IMR-90 (cell line): ENCODE measurements at regions not wholly inside any gene's neighbourhood (a gene's known extent, or its start where the extent isn't known, plus 50 kb on each side); places are given as distances from the start of the nearest gene placed in this dataset.

Experiments
- ATAC-seq: fragments of 200-7000 bp; cut with Tn5 transposase; 2 replicates; pipeline ENCODE4 v1.9.1; 2020; ENCODE audit warnings: low read depth, mild to moderate bottlenecking, moderate library complexity
- BruUV-seq: library from RNA; stranded (reverse); fragments of 400-500 nt; replicated peaks from 2 replicates; lab custom pipeline; 2021; lab: Mats Ljungman, UMichigan
- CTCF ChIA-PET: fragments of 300-600 bp; formaldehyde crosslinking; extraction: SDS; loops from one replicate; lab custom pipeline; 2021; ENCODE audit warnings: antibody characterized with exemption; lab: Yijun Ruan, JAX
- POLR2A ChIA-PET: fragments of 300-600 bp; sonication (Branson Sonifier 250); formaldehyde crosslinking; loops from one replicate; lab custom pipeline; 2022; ENCODE audit warnings: antibody characterized with exemption; ENCODE audit not compliant: unreplicated experiment; lab: Charles Lee
- DNase-seq: peaks from one replicate; pipeline ENCODE4 v3.0.0; 2013
- H2AFZ ChIP-seq: replicated peaks from 2 replicates; pipeline ENCODE3; 2013; ENCODE audit warnings: low read length, mild to moderate bottlenecking; ENCODE audit not compliant: poor library complexity
- H2AK5ac ChIP-seq: 2 replicates; pipeline ENCODE4 v1.6.1; 2013; ENCODE audit warnings: low read depth, low read length, inconsistent platforms
- H2AK9ac ChIP-seq: replicated peaks from 2 replicates; pipeline ENCODE3; 2013; ENCODE audit warnings: mild to moderate bottlenecking, low read depth, low read length, moderate library complexity; ENCODE audit not compliant: poor library complexity
- H2BK120ac ChIP-seq: 2 replicates; pipeline ENCODE4 v1.6.1; 2013; ENCODE audit warnings: low read depth, low read length, inconsistent platforms
- H2BK15ac ChIP-seq: 3 replicates; pipeline ENCODE4 v1.6.1; 2013; ENCODE audit warnings: low read depth, low read length, inconsistent platforms
- H2BK20ac ChIP-seq: 2 replicates; pipeline ENCODE4 v1.6.1; 2013; ENCODE audit warnings: low read depth, mild to moderate bottlenecking, inconsistent platforms, low read length, moderate library complexity
- H2BK5ac ChIP-seq: 2 replicates; pipeline ENCODE4 v1.6.1; 2013; ENCODE audit warnings: mild to moderate bottlenecking, low read depth, low read length, inconsistent platforms; ENCODE audit not compliant: poor library complexity, severe bottlenecking
- H3K14ac ChIP-seq: replicated peaks from 2 replicates; pipeline ENCODE4 v1.6.1; 2013; ENCODE audit warnings: low read depth, low read length, inconsistent platforms
- H3K18ac ChIP-seq: 2 replicates; pipeline ENCODE4 v1.6.1; 2013; ENCODE audit warnings: low read depth, low read length, control low read depth
- H3K23ac ChIP-seq: 2 replicates; pipeline ENCODE4 v1.6.1; 2013; ENCODE audit warnings: low read depth, low read length, inconsistent platforms
- H3K27ac ChIP-seq: 2 replicates; pipeline ENCODE4 v1.5.1; 2013; ENCODE audit warnings: mild to moderate bottlenecking, control low read depth, low read length; ENCODE audit not compliant: insufficient read depth
- H3K27me3 ChIP-seq: 2 replicates; pipeline ENCODE4 v1.6.1; 2013; ENCODE audit warnings: low read length; ENCODE audit not compliant: control insufficient read depth, insufficient read depth
- H3K36me3 ChIP-seq: 2 replicates; pipeline ENCODE4 v1.6.1; 2013; ENCODE audit warnings: low read length, mixed read lengths; ENCODE audit not compliant: control insufficient read depth, insufficient read depth
- H3K4ac ChIP-seq: 2 replicates; pipeline ENCODE4 v1.6.1; 2013; ENCODE audit warnings: low read depth, low read length, inconsistent platforms
- H3K4me1 ChIP-seq: 2 replicates; pipeline ENCODE4 v1.6.1; 2013; ENCODE audit warnings: low read length, mixed read lengths; ENCODE audit not compliant: control insufficient read depth, insufficient read depth
- H3K4me2 ChIP-seq: 2 replicates; pipeline ENCODE4 v1.6.1; 2013; ENCODE audit warnings: low read depth, mild to moderate bottlenecking, control low read depth, low read length, moderate library complexity
- H3K4me3 ChIP-seq: 2 replicates; pipeline ENCODE4 v1.5.1; 2013; ENCODE audit warnings: low read depth, mild to moderate bottlenecking, control low read depth, low read length, moderate library complexity; ENCODE audit not compliant: insufficient read depth
- H3K56ac ChIP-seq: 2 replicates; pipeline ENCODE4 v1.6.1; 2013; ENCODE audit warnings: low read length, inconsistent platforms; ENCODE audit not compliant: insufficient read depth; ENCODE audit errors: extremely low read depth
- H3K79me1 ChIP-seq, 2 experiments: 2 replicates each; pipeline ENCODE4 v1.6.1; 2013; ENCODE audit warnings: low read length in 2 of 2, inconsistent platforms in 1 of 2, low read depth in 1 of 2
- H3K9ac ChIP-seq: 2 replicates; pipeline ENCODE4 v1.6.1; 2013; ENCODE audit warnings: low read depth, low read length, control low read depth
- H3K9me1 ChIP-seq: 2 replicates; pipeline ENCODE4 v1.6.1; 2013; ENCODE audit warnings: low read length, inconsistent platforms; ENCODE audit not compliant: insufficient read depth
- H3K9me3 ChIP-seq: 2 replicates; pipeline ENCODE4 v1.6.1; 2013; ENCODE audit warnings: low read length; ENCODE audit not compliant: control insufficient read depth, insufficient read depth
- H4K20me1 ChIP-seq: 2 replicates; pipeline ENCODE4 v1.6.1; 2013; ENCODE audit warnings: low read length, inconsistent platforms; ENCODE audit not compliant: insufficient read depth
- H4K5ac ChIP-seq: 2 replicates; pipeline ENCODE4 v1.6.1; 2013; ENCODE audit warnings: mild to moderate bottlenecking, low read depth, low read length, control low read depth
- H4K8ac ChIP-seq, 2 experiments: 2 replicates each; pipeline ENCODE4 v1.6.1; 2013; ENCODE audit warnings: low read depth in 2 of 2, low read length in 2 of 2, control low read depth in 1 of 2, inconsistent platforms in 1 of 2
- H4K91ac ChIP-seq: 2 replicates; pipeline ENCODE4 v1.6.1; 2013; ENCODE audit warnings: low read depth, low read length, inconsistent platforms; ENCODE audit not compliant: insufficient read depth
- BHLHE40 ChIP-seq: fragments of 150-350 bp; IDR thresholded peaks from 2 replicates; pipeline ENCODE4 v1.6.1; 2016; ENCODE audit warnings: mild to moderate bottlenecking, low read depth, low read length
- CEBPB ChIP-seq: IDR thresholded peaks from 2 replicates; pipeline ENCODE4 v1.6.1; 2012; ENCODE audit warnings: low read depth, low read length, improper control_type of control experiment
- CHD1 ChIP-seq: IDR thresholded peaks from 2 replicates; pipeline ENCODE4 v1.6.1; 2012; ENCODE audit warnings: low read depth, low read length, improper control_type of control experiment
- ELK1 ChIP-seq: fragments of 150-350 bp; IDR thresholded peaks from 2 replicates; pipeline ENCODE4 v1.6.1; 2016; ENCODE audit warnings: low read depth, mild to moderate bottlenecking, low read length, moderate library complexity, borderline replicate concordance
- FOS ChIP-seq: fragments of 150-350 bp; IDR thresholded peaks from 2 replicates; pipeline ENCODE4 v1.6.1; 2016; ENCODE audit warnings: low read depth, low read length
- MAFK ChIP-seq: IDR thresholded peaks from 2 replicates; pipeline ENCODE4 v1.6.1; 2012; ENCODE audit warnings: low read depth, low read length, improper control_type of control experiment
- MAZ ChIP-seq: IDR thresholded peaks from 2 replicates; pipeline ENCODE4 v1.6.1; 2012; ENCODE audit warnings: low read depth, mild to moderate bottlenecking, low read length, improper control_type of control experiment, moderate library complexity, borderline replicate concordance
- MXI1 ChIP-seq: IDR thresholded peaks from 2 replicates; pipeline ENCODE4 v1.6.1; 2012; ENCODE audit warnings: low read depth, mild to moderate bottlenecking, low read length, moderate library complexity, borderline replicate concordance
- NFE2L2 ChIP-seq: fragments of 150-350 bp; IDR thresholded peaks from 2 replicates; pipeline ENCODE4 v1.6.1; 2016; ENCODE audit warnings: low read depth, mild to moderate bottlenecking, low read length
- POLR2A ChIP-seq: IDR thresholded peaks from 2 replicates; pipeline ENCODE4 v1.6.1; 2012; ENCODE audit warnings: mild to moderate bottlenecking, low read depth, low read length
- RAD21 ChIP-seq: IDR thresholded peaks from 2 replicates; pipeline ENCODE4 v1.6.1; 2012; ENCODE audit warnings: low read length, improper control_type of control experiment
- RCOR1 ChIP-seq: IDR thresholded peaks from 2 replicates; pipeline ENCODE4 v1.6.1; 2012; ENCODE audit warnings: mild to moderate bottlenecking, low read length, improper control_type of control experiment; ENCODE audit not compliant: insufficient replicate concordance
- RFX5 ChIP-seq: IDR thresholded peaks from 2 replicates; pipeline ENCODE4 v1.8.0; 2012; ENCODE audit warnings: low read depth, mild to moderate bottlenecking, low read length, moderate library complexity
- SMC3 ChIP-seq: fragments of 150-350 bp; IDR thresholded peaks from 2 replicates; pipeline ENCODE4 v1.6.1; 2016; ENCODE audit warnings: low read depth, mild to moderate bottlenecking, antibody characterized with exemption, low read length, moderate library complexity
- USF2 ChIP-seq: fragments of 150-350 bp; IDR thresholded peaks from 2 replicates; pipeline ENCODE4 v1.6.1; 2017; ENCODE audit warnings: mild to moderate bottlenecking, antibody characterized with exemption, low read length, low read depth
- WGBS, 2 experiments: methylation state at CpG; one replicate each; pipeline versions ENCODE4 v1.1.5 to v1.1.7; 2013; ENCODE audit warnings: missing lambda C conversion rate in 2 of 2; ENCODE audit not compliant: insufficient read length in 1 of 2; ENCODE audit errors: extremely low coverage in 2 of 2; 5-methylcytosine and 5-hydroxymethylcytosine counted together
- dilution Hi-C: fragments of 300-500 bp; cut with HindIII; formaldehyde crosslinking; loops from one replicate; pipeline ENCODE4 v1.14.3; 2018; ENCODE audit warnings: low sequenced_read_pairs; ENCODE audit not compliant: unreplicated experiment
- in situ Hi-C: fragments of 300-500 bp; cut with MboI; formaldehyde crosslinking; loops from 3 replicates; pipeline ENCODE4 v1.14.3; 2019; ENCODE audit warnings: low sequenced_read_pairs, inconsistent platforms, mixed read lengths
- intact Hi-C: fragments of 100-400 bp; cut with micrococcal nuclease; formaldehyde crosslinking; loops from 2 replicates; pipeline ENCODE4 v1.10.0; 2022
- TF ChIP-seq, protein P1 (sequence below): conservative IDR thresholded peaks from 2 replicates; pipeline ENCODE4 v1.5.1; 2012; ENCODE audit warnings: mild to moderate bottlenecking, low read depth, low read length, improper control_type of control experiment

- Histone ChIP-seq H3K9ac (no peak overlapping the region), H4K91ac (no peak overlapping the region), H3K9me1 (no peaks in the 10 kb centered on the region), H2BK120ac (no peak overlapping the region), H2AK5ac (no peak overlapping the region), H3K14ac (no peak overlapping the region), H3K4me3 (no peak overlapping the region), H4K5ac (no peak overlapping the region), H4K8ac (no peak overlapping the region), H3K56ac (no peak overlapping the region), H2AK9ac (no peak overlapping the region), H2BK5ac (no peak overlapping the region), H4K20me1 (no peaks in the 10 kb centered on the region), H3K23ac (no peak overlapping the region), H2AFZ (no peak overlapping the region), H3K79me1 (no peaks in the 10 kb centered on the region), H2BK20ac (no peak overlapping the region), H3K27me3 (no peaks in the 10 kb centered on the region), H3K27ac (no peak overlapping the region), H3K18ac (no peak overlapping the region), H3K9me3 (peaks cover 17% of the 10 kb centered on the region), H3K4ac (no peak overlapping the region), H3K36me3 (no peaks in the 10 kb centered on the region), H3K4me1 (no peaks in the 10 kb centered on the region), H2BK15ac (no peak overlapping the region), H3K4me2 (no peak overlapping the region)
- WGBS, 2 experiments, result no CpG with 5 or more reads among the region's 1 CpG
- intact Hi-C loops (no loop called here), in situ Hi-C loops (no loop called here), dilution Hi-C loops (no loop called here)
- POLR2A ChIA-PET, result no interaction called here
- no peak for DNase-seq
- TF ChIP-seq ELK1 (no peak), FOS (no peak), RFX5 (no peak), MAZ (no peak), BHLHE40 (no peak), CHD1 (no peak), POLR2A (no peak), SMC3 (no peak), NFE2L2 (no peak), CEBPB (no peak), MAFK (no peak), MXI1 (no peak), RAD21 (no peak), RCOR1 (no peak), USF2 (no peak)
- TF ChIP-seq, protein P1, sequence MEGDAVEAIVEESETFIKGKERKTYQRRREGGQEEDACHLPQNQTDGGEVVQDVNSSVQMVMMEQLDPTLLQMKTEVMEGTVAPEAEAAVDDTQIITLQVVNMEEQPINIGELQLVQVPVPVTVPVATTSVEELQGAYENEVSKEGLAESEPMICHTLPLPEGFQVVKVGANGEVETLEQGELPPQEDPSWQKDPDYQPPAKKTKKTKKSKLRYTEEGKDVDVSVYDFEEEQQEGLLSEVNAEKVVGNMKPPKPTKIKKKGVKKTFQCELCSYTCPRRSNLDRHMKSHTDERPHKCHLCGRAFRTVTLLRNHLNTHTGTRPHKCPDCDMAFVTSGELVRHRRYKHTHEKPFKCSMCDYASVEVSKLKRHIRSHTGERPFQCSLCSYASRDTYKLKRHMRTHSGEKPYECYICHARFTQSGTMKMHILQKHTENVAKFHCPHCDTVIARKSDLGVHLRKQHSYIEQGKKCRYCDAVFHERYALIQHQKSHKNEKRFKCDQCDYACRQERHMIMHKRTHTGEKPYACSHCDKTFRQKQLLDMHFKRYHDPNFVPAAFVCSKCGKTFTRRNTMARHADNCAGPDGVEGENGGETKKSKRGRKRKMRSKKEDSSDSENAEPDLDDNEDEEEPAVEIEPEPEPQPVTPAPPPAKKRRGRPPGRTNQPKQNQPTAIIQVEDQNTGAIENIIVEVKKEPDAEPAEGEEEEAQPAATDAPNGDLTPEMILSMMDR, result no peak
- BruUV-seq, result no TSS peak
- CTCF ChIA-PET, result no interaction called here
- no peak for ATAC-seq
Measured at GRCh38 chr12:125676366-125676765, 611.1 kb downstream of the AACS start.
